SKM-1 (cell line): ENCODE measurements at regions not wholly inside any gene's neighbourhood (a gene's known extent, or its start where the extent isn't known, plus 50 kb on each side); places are given as distances from the start of the nearest gene placed in this dataset.
A peak's percentile ranks its signal among the peaks of the same experiment; 100 is the strongest.
"Not testable (repeated sequence)": the region's sequence is repeated elsewhere in the genome, so short reads cannot be mapped to it uniquely, and the experiment has no call there.

Experiments used
- DNase-seq: peaks from one replicate; lab custom pipeline; 2025; ENCODE audit not compliant: unreplicated experiment; lab: John Stamatoyannopoulos, UW

DNA sequence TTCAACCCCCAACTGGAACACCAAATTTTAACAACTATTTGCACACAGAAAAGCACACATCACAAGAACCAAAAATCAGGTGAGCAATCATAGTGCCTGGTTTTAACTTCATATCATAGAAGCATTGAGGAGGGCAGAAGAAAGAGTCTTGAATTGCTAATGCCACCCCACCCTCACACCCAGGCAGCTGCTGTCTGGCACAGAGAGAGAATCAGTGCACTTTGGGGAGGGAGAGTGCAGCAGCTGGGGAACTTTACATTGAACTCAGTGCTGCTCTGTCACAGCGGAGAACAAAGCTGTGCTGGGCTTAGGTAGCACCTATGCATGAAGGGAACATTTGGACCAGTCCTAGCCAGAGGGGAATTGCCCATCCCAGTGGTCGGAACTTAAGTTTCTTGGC lies 76.0 kb upstream of the KBTBD8 start:
- no peak for DNase-seq

DNA sequence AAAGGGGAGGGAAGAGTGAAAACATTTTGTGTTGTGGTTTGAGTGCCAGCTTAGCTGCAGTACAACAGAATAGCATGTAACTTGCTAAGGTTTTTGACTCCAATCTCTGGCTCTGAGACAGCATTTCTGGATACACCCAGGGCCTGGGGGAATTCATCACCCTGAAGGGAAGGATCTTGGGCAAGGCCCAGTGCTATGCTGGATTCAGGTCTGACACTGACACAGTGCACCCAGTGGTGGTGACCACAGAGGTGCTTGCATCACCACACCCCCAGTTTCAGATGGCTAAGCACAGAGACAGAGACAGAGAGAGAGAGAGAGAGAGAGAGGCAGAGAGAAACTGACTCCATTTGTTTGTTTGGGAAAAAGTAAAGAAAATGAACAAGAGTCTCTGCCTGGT lies 74.1 kb upstream of the KBTBD8 start:
- DNase-seq, result no peak

DNA sequence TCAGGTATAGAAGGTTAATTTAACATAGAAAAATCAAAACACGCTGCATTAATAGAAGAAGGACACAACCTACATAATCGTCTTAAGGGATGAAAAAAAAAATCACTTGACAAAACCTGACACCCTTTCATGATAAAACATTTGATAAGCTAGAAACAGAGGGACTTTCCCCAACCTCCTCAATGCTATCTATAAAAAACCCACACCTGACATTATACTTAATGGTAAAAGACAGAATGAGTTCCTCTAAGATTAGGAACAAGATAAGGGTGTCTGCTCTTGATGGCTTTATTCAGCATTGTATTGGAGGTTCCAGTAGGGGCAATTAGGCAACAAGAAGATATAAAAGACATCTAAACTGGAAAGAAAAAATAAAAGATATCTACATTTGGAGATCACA lies 69.9 kb upstream of the KBTBD8 start:
- no peak for DNase-seq

DNA sequence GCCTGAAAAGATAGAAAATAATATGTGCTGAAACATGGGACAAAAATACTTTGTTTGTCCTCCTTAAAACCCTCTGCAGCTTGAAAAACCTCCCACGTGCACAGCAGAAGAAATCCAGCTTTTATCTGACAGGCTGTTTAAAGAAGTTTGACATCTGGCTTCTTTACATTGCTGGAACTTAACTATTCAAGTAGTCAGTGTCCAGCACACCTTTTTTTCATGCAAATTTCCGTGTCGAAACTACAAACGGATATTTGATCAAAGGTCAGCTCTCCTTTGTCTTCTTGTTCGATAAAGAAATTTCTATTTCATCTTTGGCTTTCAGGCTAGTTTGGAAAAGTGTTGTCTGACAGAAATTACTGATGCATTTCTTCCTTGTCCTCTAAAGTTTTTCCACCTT lies 66.8 kb upstream of the KBTBD8 start:
- DNase-seq, result no peak

DNA sequence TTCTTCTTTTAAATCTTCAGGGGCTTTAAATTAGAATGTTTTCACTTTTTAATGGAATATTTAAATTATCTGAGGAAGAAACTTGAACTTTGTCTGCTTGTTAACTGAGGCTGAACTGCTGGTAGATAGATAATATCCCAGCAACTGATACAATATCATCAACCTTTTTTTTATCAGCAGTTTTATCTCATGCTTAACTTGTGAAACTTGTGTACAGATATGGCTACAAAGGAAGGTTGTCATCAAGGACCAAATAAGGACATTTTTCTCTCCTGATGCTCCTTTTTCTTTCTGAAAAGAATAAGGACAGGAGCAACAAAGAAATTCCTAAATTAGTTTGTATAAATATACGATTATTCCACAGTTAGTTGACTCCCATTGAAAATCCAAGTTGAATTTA lies 66.4 kb upstream of the KBTBD8 start:
- no peak for DNase-seq

DNA sequence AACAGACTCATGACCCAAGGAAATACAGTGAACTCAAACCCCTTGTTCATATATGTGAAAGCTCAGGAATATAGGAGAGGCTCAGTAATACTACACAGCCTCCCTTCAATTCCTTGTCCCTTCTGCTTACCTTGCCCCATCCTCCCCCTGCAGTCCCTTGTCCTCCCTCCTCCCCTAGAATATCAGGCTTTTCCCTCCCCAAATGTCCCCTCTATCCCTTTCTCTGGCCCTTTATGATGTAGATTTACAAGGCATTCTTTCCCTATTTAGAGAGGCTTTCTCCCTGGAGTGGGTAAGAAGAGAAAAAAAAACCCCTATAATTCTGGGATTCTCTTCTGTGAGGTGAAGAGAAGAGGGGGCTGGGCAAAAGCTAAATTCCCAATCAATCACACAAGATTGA lies 64.9 kb upstream of the KBTBD8 start:
- DNase-seq, result no peak

DNA sequence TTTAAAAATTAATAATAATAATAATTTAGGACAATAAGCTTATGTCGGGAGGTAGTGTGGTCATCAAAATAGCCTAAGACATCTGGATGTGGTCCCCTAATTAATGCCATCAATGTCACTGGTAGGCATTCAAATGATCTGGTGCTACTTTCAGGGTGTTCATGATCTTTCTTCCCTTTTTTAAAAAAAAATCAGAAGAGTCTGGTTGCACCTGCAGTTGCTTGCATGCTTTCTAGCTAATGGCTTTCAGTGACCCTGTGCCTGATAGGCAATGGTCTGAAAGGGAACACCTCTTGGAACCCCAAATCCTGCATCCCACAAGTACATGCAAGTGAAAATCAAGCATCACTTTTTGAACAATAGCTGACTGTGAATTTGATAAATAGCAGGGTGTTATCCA lies 64.1 kb upstream of the KBTBD8 start:
- no peak for DNase-seq

DNA sequence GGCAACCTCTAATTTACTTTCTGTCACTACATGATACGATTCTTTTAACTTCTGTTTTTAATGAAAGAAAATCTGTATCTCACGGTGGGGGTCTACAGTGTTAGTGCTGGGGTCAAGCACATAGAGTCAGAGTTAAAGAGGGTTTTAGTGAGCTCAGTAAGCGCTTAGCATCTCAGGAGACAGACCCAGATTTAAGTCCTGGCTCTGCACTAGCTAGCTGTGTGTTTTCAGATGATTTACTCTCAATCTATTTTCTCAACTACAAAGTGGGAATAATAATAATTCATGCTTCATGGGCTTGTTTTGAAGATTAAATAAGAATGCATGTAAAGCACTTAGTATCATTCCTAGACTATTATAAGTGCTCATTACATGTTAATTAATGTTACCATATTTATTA lies 63.4 kb upstream of the KBTBD8 start:
- no peak for DNase-seq

DNA sequence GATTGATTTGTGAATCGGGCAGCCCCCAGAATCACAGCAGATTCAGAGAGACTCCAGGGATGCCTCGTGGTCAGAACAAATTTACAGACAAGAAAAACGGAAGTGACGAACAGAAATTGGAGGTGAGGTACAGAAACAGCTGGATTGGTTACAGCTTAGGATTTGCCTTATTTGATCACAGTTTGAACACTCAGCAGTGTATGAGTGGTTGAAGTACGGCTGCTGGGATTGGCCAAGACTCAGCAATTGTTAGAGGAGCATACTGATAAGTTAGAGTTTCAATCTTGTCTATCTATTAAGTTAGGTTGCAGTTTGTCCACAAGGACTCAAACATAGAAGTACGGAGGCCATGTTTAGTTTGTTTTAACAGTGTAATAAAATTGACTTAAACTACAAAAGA lies 61.1 kb upstream of the KBTBD8 start:
- DNase-seq, result not testable (repeated sequence)

DNA sequence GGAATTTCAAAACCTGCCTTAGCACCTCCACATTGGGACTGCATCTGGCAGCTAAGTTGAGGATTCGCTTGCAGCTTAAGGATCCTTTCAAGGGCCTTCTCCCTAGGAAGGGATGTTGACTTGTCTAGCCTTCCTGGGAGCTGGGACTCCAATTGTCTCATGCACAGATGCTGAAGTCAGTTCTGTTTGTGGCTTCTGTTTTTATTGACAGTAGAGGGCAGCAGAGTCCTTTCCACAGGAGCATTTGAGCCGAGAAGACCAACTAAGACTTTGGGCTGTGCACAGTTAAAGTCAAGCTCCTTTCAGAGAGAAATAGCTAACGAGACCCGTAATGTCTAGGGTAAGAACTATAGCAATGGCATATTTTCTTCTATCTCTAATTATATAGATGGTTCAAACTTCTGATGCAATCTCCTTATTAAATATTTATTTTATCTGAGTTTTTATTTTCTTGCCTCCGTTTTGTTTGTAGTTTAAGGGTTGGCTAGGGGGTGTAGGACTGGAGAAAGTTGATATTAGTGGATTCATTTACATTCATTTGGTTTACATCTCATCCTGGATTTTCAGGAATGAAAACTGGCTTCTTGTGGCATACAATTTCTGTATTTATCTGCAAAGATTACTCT lies 59.7 kb upstream of the KBTBD8 start:
- DNase-seq, result peak; percentile 70

DNA sequence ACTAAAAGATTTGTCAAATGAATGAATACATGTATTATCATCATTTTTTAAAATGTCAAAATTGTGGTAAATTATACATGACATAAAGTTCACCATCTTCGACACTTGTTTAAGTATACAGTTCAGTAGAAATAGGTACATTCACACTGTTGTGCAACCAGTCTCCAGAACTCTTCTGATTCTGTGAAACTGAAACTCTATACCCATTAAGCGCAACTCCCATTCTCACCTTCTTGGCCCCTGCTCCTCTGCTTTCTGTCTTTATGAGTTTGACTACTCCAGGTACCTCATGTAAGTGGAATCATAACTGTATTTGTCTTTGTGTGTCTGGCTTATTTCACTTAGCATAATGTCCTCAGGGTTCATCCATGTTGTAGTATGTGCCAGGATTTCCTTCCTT lies 50.1 kb upstream of the KBTBD8 start:
- no peak for DNase-seq
